Spleen (tissue), 7 donors: ENCODE measurements at regions not wholly inside any gene's neighbourhood (a gene's known extent, or its start where the extent isn't known, plus 50 kb on each side); places are given as distances from the start of the nearest gene placed in this dataset.

Experiments
- CTCF ChIP-seq, 11 experiments: fragments of 200-600 bp in 7 of 11; fragments of 450-650 bp in 4 of 11; sonication (generic) in 4 of 11; IDR thresholded peaks in 8 of 11; conservative IDR thresholded peaks in 3 of 11; 1 replicate in 7 of 11; 2 replicates in 4 of 11; pipeline versions ENCODE4 v1.4.0 to v1.8.0; 2016 to 2021; ENCODE audit warnings: antibody characterized with exemption in 11 of 11, inconsistent platforms in 4 of 11, mild to moderate bottlenecking in 1 of 11
- POLR2AphosphoS5 ChIP-seq, 3 donors: sonication (generic); formaldehyde crosslinking; IDR thresholded peaks; one replicate each; pipeline ENCODE4 v1.5.1; 2017; ENCODE audit warnings: antibody characterized with exemption in 3 of 3
- donor health status: DM: no; HTN: no; CAD: no; lungs with moderate emphysema.
- donor health status: DM: no; HTN: no; CAD: no.
- donor health status: DM: no; HTN: no; CAD: no.

DNA sequence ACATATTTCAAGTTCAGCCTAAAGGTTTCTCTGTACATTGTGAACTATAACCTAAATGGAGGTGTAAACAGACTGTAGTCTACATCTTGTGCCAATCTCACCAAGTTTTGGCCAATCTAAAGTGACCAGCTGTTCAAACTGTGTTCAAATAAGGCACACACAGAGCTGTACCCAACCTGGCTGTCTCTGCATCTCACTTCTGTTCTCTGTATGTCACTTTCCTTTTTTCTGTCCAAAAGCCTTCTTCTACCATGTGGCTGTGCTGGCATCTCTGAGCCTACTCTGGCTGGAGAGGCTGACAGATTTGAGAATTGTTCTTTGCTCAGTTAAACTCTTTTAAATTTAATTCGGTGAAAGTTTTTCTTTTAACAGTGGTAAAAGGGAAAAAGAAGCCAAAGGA lies 817.9 kb downstream of the SOCS6 start:
- TF ChIP-seq CTCF (IDR thresholded peaks at IDR 0.05 in 8 of 11, conservative IDR thresholded peaks at IDR 0.05 in 3 of 11) (no peak), POLR2AphosphoS5 (IDR thresholded peaks at IDR 0.05) (no peak)
